ENCODE measurements at regions not wholly inside any gene's neighbourhood (a gene's known extent, or its start where the extent isn't known, plus 50 kb on each side); places are given as distances from the start of the nearest gene placed in this dataset.

GRCh38 chr2:883260-883802 lies 67.3 kb upstream of the SNTG2 start:
- no peak for TF ChIP-seq CTCF (IDR thresholded peaks at IDR 0.05; ENCODE audit: low read length)
- no peak for TF ChIP-seq EZH2phosphoT487 (IDR thresholded peaks at IDR 0.05; ENCODE audit: low read length)
- no peak for TF ChIP-seq EZH2 (optimal IDR thresholded peaks at IDR 0.05; ENCODE audit: low read depth, low read length)

Measured in MM.1S (cell line).